BE2C (cell line): ENCODE measurements at regions not wholly inside any gene's neighbourhood (a gene's known extent, or its start where the extent isn't known, plus 50 kb on each side); places are given as distances from the start of the nearest gene placed in this dataset.

Source experiments
- DNase-seq: peaks from one replicate; pipeline ENCODE4 v3.0.0-alpha.2; 2020
- H3K27me3 ChIP-seq: fragments of 250-450 bp; sonication (Bioruptor Pico); 2 replicates; pipeline ENCODE4 v1.5.1; 2020; ENCODE audit warnings: mild to moderate bottlenecking
- H3K36me3 ChIP-seq: fragments of 250-450 bp; sonication (Bioruptor Pico); 2 replicates; pipeline ENCODE4 v1.5.1; 2020; ENCODE audit warnings: mild to moderate bottlenecking
- H3K4me1 ChIP-seq: fragments of 250-450 bp; sonication (Bioruptor Pico); 2 replicates; pipeline ENCODE4 v1.5.1; 2020
- H3K4me3 ChIP-seq: 2 replicates; pipeline ENCODE4 v1.5.1; 2011; ENCODE audit warnings: low read depth, low read length
- H3K9me3 ChIP-seq: fragments of 250-450 bp; sonication (Bioruptor Pico); 2 replicates; pipeline ENCODE4 v1.5.1; 2020
- CTCF ChIP-seq: IDR thresholded peaks from 2 replicates; pipeline ENCODE4 v1.5.1; 2012; ENCODE audit warnings: mild to moderate bottlenecking, low read depth, low read length

GRCh38 chr4:162659716-162660115, 495.9 kb upstream of the FSTL5 start:
- no peak for TF ChIP-seq CTCF

GRCh38 chr4:162657966-162658365, 494.2 kb upstream of the FSTL5 start:
- H3K27me3 ChIP-seq: no peaks in the 10 kb centered on the region
- no peak for TF ChIP-seq CTCF
- no peaks in the 10 kb centered on the region for H3K36me3 ChIP-seq
- H3K4me1 ChIP-seq: no peaks in the 10 kb centered on the region
- H3K9me3 ChIP-seq: no peaks in the 10 kb centered on the region
- H3K4me3 ChIP-seq: no peak overlapping the region
- DNase-seq: no peak

More at GRCh38 chr4:162659716-162660115, 495.9 kb upstream of the FSTL5 start:
- Histone ChIP-seq H3K9me3 (no peaks in the 10 kb centered on the region), H3K27me3 (no peaks in the 10 kb centered on the region), H3K4me1 (no peaks in the 10 kb centered on the region), H3K36me3 (no peaks in the 10 kb centered on the region), H3K4me3 (no peak overlapping the region)
- no peak for DNase-seq

GRCh38 chr4:162650166-162650565, 486.4 kb upstream of the FSTL5 start:
- no peaks in the 10 kb centered on the region for H3K4me1 ChIP-seq
- no peaks in the 10 kb centered on the region for H3K27me3 ChIP-seq
- DNase-seq: no peak
- TF ChIP-seq CTCF: no peak
- no peak overlapping the region for H3K4me3 ChIP-seq
- H3K36me3 ChIP-seq: no peaks in the 10 kb centered on the region
- no peaks in the 10 kb centered on the region; the same call in 1 of the 2 replicates for H3K9me3 ChIP-seq

GRCh38 chr4:162645381-162645780, 481.6 kb upstream of the FSTL5 start:
- H3K36me3 ChIP-seq: no peaks in the 10 kb centered on the region
- TF ChIP-seq CTCF: no peak
- no peaks in the 10 kb centered on the region for H3K27me3 ChIP-seq
- DNase-seq: no peak
- no peak overlapping the region for H3K4me3 ChIP-seq
- no peaks in the 10 kb centered on the region for H3K4me1 ChIP-seq
- no peaks in the 10 kb centered on the region for H3K9me3 ChIP-seq

- no peaks in the 10 kb centered on the region; the same call in 1 of the 2 replicates for H3K9me3 ChIP-seq
- H3K4me3 ChIP-seq: no peak overlapping the region
- DNase-seq: no peak
- no peak for TF ChIP-seq CTCF
- no peaks in the 10 kb centered on the region for H3K36me3 ChIP-seq
- no peaks in the 10 kb centered on the region for H3K4me1 ChIP-seq
- no peaks in the 10 kb centered on the region for H3K27me3 ChIP-seq
Observed at GRCh38 chr4:162644346-162644745, 480.5 kb upstream of the FSTL5 start.

GRCh38 chr4:162640152-162640551, 476.4 kb upstream of the FSTL5 start:
- H3K27me3 ChIP-seq: no peaks in the 10 kb centered on the region
- no peak overlapping the region for H3K4me3 ChIP-seq
- no peaks in the 10 kb centered on the region for H3K36me3 ChIP-seq
- no peak for DNase-seq
- no peaks in the 10 kb centered on the region; the same call in 1 of the 2 replicates for H3K9me3 ChIP-seq
- H3K4me1 ChIP-seq: no peaks in the 10 kb centered on the region
- TF ChIP-seq CTCF: no peak
